ENCODE measurements at regions not wholly inside any gene's neighbourhood (a gene's known extent, or its start where the extent isn't known, plus 50 kb on each side); places are given as distances from the start of the nearest gene placed in this dataset.

DNA sequence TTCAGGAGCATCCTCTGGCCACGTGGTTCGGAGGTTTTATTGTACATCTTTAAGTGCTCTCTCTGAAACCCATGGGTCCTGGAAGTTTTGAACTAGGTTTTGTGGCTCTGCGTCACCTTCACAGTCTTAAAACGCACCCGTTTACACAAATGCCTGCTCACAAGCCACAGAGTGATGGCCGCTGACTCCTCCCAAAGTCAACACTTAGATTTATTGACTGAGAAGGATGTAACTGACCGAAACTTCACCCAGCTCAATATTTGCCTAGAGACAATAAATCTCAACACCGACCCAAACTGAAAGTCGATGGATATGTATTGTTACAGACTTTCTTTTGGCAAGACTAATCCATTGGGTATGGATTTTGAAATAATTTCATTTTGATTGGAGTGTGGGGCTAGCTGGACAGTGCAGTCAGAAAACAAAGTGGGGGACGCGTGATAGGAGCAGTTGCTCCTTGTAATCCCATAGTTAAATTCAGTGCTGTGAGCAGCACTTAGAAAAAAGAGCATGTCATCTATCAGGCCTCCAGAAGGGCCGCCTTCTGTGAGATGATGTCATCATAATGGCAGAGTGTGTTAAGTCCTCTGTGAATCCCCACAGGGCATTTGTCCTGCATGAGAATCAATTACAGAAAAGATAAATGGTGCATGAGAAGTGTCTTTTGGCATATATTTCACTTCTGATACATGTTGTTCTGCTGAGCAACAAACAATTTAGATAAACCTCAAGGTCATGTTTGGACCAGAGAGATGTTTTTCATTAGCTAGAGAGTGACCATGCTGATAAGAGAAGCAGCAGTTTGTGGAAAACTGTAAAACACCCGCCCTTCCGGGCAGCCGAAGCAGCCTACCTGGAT, 183.7 kb downstream of the INO80D start:
- peak; percentile 80 for DNase-seq

DNA sequence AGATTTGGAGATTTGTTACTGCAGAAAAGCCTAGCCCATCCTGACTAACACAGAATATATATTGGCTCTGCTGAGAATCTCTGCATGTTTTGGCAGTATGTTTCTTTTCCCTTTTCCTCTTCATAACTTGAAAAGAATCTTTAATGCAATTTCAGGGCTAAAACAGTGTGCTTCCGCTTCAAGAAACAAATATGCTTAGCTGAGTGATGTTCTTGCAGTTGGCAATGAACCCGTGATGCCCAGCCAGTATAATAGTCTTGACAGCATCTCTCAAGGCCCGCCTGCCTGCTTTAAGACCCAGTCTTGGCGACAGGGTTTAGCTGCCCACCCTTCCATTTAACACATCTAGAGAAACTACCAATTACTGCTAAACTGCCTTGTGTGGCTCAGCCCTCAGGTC, 184.5 kb downstream of the INO80D start:
- DNase-seq = no peak

GRCh38 chr2:205898744-205899143, 187.2 kb downstream of the INO80D start:
- no peak for DNase-seq

DNA sequence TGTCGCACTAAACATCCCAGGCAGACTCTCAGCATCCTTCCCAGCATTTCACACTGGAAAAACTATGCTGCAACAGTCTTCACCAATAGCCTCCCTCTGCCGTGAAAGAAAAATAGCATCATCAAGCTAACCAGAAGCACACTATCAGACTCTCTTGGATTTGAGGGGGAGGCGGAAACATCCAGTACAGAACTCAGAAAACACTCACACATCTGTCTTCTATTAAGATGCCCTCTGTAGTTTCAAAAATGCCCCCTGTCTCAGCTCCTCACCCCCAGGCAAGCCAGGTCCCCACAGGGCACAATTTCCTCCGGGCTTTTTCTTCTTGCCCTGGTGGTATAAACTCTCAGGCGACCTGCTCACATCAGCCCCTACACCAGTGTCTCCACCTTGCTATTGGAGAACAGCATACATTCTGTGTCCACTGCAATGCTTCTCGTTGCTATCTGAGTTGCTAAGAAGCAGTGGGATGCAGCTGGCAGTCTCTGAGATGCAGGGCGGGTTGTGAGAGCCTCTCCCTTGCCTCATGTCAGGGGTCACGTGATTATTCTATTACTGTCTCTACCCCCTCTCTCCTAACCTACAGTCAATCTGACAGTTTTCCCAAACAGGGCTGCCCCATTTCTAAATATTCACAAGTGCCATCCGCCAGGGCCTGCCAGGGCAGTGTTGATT, 189.9 kb downstream of the INO80D start:
- DNase-seq = no peak

DNA sequence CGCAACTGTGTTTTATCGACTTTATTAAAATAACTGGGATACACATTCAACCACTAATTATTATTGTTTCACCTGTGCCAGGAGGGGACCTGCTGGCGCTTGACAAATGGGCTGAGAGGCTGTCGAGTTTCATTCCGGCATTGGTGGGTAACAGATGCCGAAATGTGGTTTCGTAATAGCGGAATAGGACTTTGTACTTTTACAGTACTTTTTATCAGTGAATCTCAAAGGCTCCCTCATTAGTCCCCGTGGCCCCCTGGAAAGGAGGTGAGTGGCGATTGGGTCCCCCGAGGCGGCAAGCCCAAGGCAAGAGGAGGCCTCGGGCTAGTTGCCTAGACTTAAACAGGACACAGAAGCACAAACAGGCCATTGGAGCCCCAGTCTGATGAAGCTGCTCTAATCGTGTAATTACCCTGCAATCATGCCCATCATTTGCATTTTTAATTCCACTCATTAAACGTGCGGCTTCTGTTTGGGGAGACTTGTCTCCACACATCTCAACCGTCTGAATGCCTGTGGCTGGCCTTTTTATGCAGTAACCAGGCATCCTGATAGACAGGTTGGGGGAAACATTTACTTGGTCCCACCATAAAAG, 193.2 kb downstream of the INO80D start:
- DNase-seq = no peak

DNA sequence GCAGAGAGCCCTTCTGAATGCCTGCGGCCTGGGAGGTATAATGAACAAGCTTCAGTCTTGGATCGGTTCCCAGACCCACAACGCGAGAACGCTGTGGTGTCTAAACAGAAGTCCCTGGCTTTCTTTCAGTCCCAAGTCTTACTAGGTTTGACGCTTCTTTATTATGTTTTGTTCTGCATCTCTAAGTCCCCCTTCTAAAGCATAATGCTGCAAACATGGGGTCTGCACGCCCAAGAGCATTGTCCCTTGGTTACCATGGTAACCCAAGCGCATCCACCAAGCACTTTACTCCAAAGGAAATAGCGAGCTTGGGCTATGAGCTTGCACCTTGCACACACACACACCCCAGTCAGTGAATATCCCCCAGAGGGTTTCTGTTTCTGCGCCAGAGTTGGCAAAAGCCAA, 193.7 kb downstream of the INO80D start:
- DNase-seq = peak; percentile 65

- peak; percentile 30 for DNase-seq
These were observed 196.9 kb downstream of the INO80D start for GRCh38 chr2:205889114-205889513.

DNA sequence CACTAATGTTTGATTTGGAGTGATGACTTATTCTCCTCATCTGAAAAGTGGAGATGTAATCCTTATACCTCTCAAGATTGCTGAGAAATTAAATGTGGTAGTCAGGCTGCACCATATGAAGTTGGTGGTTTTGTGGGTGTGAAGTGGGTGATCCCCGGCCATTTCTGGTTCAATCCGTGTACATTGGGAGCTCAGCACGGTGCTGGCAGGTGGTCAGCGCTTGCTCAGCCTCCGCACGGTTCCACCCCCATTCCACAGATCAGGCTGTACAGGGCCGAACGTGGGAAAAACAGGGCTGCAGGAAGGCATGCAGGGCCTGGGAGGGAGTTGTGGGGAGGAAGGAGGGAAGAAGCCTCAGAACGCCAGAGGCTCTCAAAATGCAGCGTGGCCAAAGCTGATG, 198.3 kb downstream of the INO80D start:
- no peak for DNase-seq

DNA sequence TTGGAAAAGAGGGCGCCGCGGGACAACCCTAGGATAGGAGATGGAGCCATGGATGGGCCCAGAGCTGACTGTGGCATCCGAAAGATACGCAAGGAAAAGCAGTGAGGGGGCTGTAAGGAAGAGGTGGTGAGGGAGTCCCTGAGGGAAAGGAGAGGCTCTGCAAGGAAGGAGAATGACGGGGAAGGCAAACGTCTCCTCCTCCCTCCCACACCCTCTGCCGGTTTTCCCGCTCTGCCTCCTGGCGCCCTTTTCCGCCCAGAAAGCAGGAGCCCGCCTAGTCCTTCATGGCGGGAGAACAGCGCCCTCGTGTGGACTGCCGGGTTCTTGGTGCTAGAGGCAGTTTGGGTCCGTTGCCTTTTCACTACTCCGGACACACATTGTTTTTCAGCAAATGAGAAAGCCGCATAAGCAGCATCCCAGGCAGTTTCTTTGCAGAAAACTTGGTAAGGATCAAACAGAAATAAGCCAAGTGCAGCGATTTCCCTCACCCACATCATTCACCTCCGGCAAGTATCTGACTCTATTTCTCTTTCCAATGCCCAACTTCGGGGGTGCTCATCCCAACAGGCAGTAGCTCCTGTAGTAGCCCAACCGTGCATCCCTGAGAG, 200.4 kb downstream of the INO80D start:
- no peak for DNase-seq

DNA sequence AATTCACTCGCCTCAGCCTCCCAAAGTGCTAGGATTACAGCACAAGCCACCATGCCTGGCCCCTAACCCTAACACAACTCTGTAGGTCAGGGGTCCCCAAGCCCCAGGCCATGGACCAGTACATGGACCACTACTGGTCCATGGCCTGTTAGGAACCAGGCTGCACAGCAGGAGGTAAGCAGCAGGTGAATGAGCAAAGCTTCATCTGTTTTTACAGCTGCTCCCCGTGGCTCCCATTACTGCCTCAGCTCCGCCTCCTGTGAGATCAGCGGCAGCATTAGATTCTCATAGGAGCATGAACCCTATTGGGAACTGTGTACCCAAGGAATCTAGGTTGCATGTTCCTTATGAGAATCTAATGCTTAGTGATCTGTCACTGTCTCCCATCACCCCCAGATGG, 201.7 kb downstream of the NRP2 start:
- peak; percentile 58 for DNase-seq

GRCh38 chr2:205882806-205883425, 200.6 kb downstream of the NRP2 start:
- no peak for DNase-seq

- DNase-seq = no peak
These were observed 197.7 kb downstream of the NRP2 start for GRCh38 chr2:205880048-205880447.

DNA sequence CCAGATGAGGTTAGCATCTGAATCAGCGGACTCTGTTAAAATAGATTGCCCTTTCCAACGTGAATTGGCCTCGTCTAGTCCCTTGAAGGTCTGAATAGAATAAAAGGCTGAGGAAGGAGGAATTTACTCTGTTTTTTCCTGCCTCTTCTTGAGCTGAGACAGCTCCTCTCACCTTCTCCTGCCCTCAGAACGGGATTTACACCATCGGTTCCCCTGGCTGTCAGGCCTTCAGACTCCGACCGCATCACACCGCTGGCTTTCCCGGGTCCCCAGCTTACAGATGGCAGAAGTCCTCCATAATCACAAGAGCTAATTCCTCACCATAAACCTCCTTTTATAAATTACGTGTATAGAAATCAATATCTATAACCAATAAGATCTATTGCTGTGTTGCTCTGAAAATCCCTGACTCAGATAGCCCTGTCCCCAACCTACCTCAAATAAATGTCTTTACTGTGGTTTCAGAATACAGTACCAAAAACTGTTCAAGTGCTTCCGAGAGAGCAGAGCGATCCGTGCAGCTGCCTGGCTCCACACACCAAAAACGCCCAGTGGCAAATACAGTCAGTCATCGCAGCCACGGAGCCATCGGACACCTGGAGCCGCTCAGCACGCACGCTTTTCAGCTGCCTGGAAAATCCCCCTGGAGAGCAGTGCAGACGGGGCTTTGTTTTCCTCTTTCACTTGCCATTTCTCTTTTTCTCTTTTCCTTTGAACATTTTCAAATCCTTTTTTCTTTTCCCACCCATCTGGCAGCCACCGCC, 196.9 kb downstream of the NRP2 start:
- peak; percentile 37 for DNase-seq

GRCh38 chr2:205877496-205877895, 195.2 kb downstream of the NRP2 start:
- no peak for DNase-seq

GRCh38 chr2:205876127-205876526, 193.8 kb downstream of the NRP2 start:
- no peak for DNase-seq

DNA sequence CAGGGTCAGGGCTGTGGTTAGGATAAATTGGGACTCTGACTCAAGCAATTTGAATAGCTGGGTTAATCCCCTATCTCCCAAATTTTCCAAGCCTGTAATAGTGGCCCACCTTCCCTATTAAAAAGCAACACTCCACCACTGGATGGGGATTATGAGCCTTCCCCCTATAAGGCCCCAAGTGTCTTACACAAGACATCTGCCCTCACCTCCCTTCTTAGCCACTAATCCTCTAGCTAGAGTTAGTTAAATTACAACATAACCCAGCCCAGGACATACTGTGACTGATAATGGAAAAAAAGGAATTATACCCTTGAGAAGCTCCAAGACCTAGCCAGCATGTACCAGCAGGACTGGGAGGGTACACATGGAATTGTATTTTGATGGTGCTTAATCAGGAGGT, 190.4 kb downstream of the NRP2 start:
- no peak for DNase-seq

GRCh38 chr2:205869439-205869838, 187.1 kb downstream of the NRP2 start:
- no peak for DNase-seq

- DNase-seq = no peak
These were observed 186.6 kb downstream of the NRP2 start for GRCh38 chr2:205868773-205869333.

DNA sequence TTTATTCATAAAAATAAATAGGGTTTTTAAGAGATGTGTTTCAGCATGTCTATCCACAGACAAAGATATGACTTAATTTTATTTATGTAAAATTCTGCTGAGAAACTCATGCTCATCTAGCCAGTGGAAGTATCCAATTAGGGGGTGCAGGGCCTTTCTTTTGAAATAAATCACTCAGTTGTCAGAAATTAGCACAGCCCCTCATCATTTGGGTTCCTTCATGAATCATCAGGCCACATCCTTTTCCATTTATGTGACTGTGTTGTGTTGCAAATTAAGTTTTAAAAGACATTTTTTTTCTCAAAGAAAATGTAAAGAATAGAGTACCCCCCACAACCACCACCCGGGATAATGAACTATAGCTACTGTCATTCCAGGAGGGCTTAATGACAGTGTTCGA, 185.8 kb downstream of the NRP2 start:
- no peak for DNase-seq

DNA sequence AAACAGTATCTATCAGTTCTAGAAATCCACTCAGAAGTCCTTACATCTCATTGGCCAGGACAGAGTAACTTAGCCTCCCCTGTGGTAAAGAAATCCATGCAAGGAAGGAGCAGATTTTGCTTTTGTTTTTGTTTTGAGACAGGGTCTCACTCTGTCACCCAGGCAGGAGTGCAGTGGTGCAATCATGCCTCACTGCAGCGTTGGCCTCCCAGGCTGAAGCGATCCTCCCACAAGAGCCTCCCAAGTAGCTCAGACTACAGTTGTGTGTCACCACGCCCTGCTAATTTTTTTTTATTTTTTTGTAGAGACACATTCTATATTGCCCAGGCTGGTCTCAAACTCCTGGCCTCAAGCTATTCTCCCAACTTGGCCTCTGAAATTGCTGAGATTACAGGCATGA, 185.1 kb downstream of the NRP2 start:
- no peak for DNase-seq

- DNase-seq = peak; percentile 40
These were observed 183.7 kb downstream of the NRP2 start for GRCh38 chr2:205865905-205866441.

GRCh38 chr2:205865056-205865455, 182.8 kb downstream of the NRP2 start:
- DNase-seq = no peak

Measured in NCI-H774 (cell line).